ENCODE measurements at regions not wholly inside any gene's neighbourhood (a gene's known extent, or its start where the extent isn't known, plus 50 kb on each side); places are given as distances from the start of the nearest gene placed in this dataset.

DNA sequence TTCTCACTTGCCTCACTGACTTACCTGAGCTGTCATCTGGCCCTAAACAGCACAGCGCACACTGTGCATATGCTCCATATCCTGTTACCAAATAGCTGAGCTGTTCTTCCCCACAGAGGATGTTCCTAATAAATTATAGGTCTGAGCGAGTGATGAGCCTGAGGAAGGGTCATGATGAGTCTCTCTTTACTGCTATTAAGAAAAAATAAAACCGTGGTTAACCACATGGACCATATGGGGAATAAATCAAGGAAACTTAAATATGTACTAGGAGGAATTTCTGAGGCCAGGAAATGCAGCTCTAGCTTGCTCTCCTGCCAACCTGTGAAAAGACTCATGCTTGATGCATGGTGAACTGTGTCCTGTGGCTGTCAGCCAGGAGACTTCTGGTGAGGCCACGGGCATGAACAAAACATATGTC lies 424.8 kb upstream of the DMAC1 start:
- ChIA-PET POLR2A (no interaction called here), CTCF (no interaction called here)
- TF ChIP-seq, protein P1, sequence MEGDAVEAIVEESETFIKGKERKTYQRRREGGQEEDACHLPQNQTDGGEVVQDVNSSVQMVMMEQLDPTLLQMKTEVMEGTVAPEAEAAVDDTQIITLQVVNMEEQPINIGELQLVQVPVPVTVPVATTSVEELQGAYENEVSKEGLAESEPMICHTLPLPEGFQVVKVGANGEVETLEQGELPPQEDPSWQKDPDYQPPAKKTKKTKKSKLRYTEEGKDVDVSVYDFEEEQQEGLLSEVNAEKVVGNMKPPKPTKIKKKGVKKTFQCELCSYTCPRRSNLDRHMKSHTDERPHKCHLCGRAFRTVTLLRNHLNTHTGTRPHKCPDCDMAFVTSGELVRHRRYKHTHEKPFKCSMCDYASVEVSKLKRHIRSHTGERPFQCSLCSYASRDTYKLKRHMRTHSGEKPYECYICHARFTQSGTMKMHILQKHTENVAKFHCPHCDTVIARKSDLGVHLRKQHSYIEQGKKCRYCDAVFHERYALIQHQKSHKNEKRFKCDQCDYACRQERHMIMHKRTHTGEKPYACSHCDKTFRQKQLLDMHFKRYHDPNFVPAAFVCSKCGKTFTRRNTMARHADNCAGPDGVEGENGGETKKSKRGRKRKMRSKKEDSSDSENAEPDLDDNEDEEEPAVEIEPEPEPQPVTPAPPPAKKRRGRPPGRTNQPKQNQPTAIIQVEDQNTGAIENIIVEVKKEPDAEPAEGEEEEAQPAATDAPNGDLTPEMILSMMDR (IDR thresholded peaks at IDR 0.05) = no peak
- DNase-seq (no peak), ATAC-seq (ENCODE audit: low read depth) (no peak)
- intact Hi-C loops (cut with micrococcal nuclease) = no loop called here
- Mint-ChIP-seq H3K36me3 (ENCODE audit: low read depth) (no peaks in the 10 kb centered on the region), H3K9me3 (no peaks in the 10 kb centered on the region), H3K27me3 (no peaks in the 10 kb centered on the region), H3K4me1 (no peaks in the 10 kb centered on the region), H3K4me3 (no peak overlapping the region), H3K27ac (no peak overlapping the region)

DNA sequence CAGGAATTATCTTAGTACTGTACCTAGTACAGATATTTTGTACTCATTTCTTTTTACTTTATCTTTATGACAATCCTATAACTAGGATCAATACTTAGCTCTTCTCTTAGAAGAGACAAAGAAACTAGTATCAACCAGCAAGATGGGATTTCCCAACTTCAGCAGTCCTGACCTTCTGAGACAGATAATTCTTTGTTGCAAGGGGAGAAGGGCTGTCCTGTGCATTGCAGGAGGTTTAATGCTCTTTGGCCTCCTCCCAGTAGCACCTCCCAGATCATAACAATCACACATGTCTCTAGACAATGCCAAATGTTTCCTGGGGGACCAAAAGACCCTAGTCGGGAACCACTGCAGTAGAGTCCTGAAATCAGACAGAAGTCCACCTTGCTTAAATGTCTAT lies 424.3 kb upstream of the DMAC1 start:
- Mint-ChIP-seq H3K36me3 (ENCODE audit: low read depth) (no peaks in the 10 kb centered on the region), H3K27me3 (no peaks in the 10 kb centered on the region), H3K9me3 (no peaks in the 10 kb centered on the region), H3K27ac (no peak overlapping the region), H3K4me1 (no peaks in the 10 kb centered on the region), H3K4me3 (no peak overlapping the region)
- ChIA-PET POLR2A (no interaction called here), CTCF (no interaction called here)
- TF ChIP-seq, protein P1 (IDR thresholded peaks at IDR 0.05) = no peak
- no peak for ATAC-seq (ENCODE audit: low read depth)
- intact Hi-C loops (cut with micrococcal nuclease) = no loop called here
- DNase-seq = no peak

DNA sequence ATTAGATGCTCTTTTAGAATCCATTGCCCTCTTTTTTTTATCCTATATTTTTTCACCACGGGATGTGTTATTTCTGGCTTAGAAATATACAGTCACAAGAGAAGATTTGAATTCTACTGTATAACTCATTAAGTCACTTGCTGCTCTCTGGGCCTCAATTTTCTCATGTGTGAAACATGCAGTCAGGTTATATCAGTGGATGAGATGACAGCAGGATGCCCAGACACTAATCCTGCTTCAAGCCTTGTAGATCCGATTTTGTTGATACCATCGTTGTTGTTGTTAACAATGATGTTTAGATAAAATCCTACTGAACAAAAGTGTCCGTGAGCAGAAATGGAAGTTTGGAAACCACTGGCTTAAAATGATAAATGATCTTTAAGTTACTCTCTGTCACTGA lies 421.9 kb upstream of the DMAC1 start:
- no peaks in the 10 kb centered on the region for H3K27me3 Mint-ChIP-seq
- TF ChIP-seq, protein P1 (IDR thresholded peaks at IDR 0.05) = no peak
- no peaks in the 10 kb centered on the region for H3K36me3 Mint-ChIP-seq (ENCODE audit: low read depth)
- ATAC-seq (ENCODE audit: low read depth) (no peak), DNase-seq (no peak)
- POLR2A ChIA-PET = no interaction called here
- intact Hi-C loops (cut with micrococcal nuclease) = no loop called here
- H3K4me1 Mint-ChIP-seq = no peaks in the 10 kb centered on the region
- no peak overlapping the region for H3K27ac Mint-ChIP-seq
- CTCF ChIA-PET = no interaction called here
- H3K9me3 Mint-ChIP-seq = peaks cover 5% of the 10 kb centered on the region
- H3K4me3 Mint-ChIP-seq = no peak overlapping the region

DNA sequence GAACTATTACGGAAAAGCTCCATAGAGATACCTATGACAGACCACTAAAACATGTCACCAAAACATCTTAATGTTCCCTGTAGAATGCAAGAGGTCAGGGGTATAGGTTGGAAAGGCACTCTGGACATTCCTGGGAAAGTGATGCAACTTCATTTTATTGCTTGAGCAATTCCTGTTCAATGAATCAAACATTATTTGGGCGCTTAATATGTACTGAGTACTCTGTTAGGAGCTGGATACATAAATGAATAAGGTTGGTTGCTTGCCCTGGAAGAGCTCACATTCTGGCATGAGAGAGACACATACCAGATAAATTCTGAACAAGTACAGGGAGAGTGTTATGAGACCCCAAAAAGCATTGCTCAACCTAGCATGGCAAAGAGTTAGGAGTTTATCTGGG lies 408.9 kb upstream of the DMAC1 start:
- intact Hi-C loops (cut with micrococcal nuclease) = no loop called here
- no peaks in the 10 kb centered on the region for H3K36me3 Mint-ChIP-seq (ENCODE audit: low read depth)
- no peak overlapping the region for H3K27ac Mint-ChIP-seq
- DNase-seq (no peak), ATAC-seq (ENCODE audit: low read depth) (no peak)
- H3K4me3 Mint-ChIP-seq = no peak overlapping the region
- ChIA-PET POLR2A (no interaction called here), CTCF (no interaction called here)
- H3K4me1 Mint-ChIP-seq = no peaks in the 10 kb centered on the region
- H3K9me3 Mint-ChIP-seq = no peaks in the 10 kb centered on the region
- TF ChIP-seq, protein P1 (IDR thresholded peaks at IDR 0.05) = no peak
- H3K27me3 Mint-ChIP-seq = peaks cover 2% of the 10 kb centered on the region

DNA sequence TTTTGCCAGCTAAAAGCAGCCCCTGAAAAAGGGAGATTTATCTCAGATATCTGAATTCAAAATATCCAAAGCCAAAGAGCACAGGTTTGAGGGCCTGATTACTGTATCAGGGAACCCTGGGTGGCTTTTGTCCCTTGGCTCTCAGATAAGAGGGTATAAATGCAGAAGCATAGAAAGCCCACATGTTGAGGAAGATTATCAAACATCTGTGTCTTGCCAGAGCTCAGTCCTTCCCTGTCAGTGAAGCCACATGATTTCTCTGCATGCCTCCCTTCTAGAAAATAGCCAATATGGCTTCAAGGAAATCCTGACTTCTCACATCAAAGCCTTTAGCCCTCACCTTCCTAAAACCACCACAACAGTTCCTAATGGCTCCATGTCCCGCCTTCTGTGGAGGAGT lies 408.0 kb upstream of the DMAC1 start:
- no peak for ATAC-seq (ENCODE audit: low read depth)
- H3K36me3 Mint-ChIP-seq (ENCODE audit: low read depth) = no peaks in the 10 kb centered on the region
- POLR2A ChIA-PET = no interaction called here
- H3K9me3 Mint-ChIP-seq = no peaks in the 10 kb centered on the region
- CTCF ChIA-PET = no interaction called here
- intact Hi-C loops (cut with micrococcal nuclease) = no loop called here
- TF ChIP-seq, protein P1 (IDR thresholded peaks at IDR 0.05) = no peak
- no peak overlapping the region for H3K27ac Mint-ChIP-seq
- no peak for DNase-seq
- H3K27me3 Mint-ChIP-seq = peaks cover 2% of the 10 kb centered on the region
- H3K4me1 Mint-ChIP-seq = no peaks in the 10 kb centered on the region
- H3K4me3 Mint-ChIP-seq = no peak overlapping the region
